NCI-H1417 (cell line): ENCODE measurements at regions not wholly inside any gene's neighbourhood (a gene's known extent, or its start where the extent isn't known, plus 50 kb on each side); places are given as distances from the start of the nearest gene placed in this dataset.

Experiments used
- DNase-seq, 3 experiments: peaks; one replicate each; lab custom pipeline; 2025; lab: John Stamatoyannopoulos, UW

GRCh38 chr7:76149847-76150691 is 51.6 kb upstream of the SRRM3 start:
- DNase-seq = peak in 2 of 3 experiments; percentile 19 to 45
